Endothelial cell of umbilical vein (primary cell): ENCODE measurements at regions not wholly inside any gene's neighbourhood (a gene's known extent, or its start where the extent isn't known, plus 50 kb on each side); places are given as distances from the start of the nearest gene placed in this dataset.
"Not testable (repeated sequence)": the region's sequence is repeated elsewhere in the genome, so short reads cannot be mapped to it uniquely, and the experiment has no call there.

Source experiments
- BruUV-seq: library from RNA; stranded (reverse); fragments of 400-500 nt; replicated peaks from 2 replicates; lab custom pipeline; 2021; lab: Mats Ljungman, UMichigan
- CTCF ChIA-PET: fragments of 300-600, 350-600 bp; sonication (Branson Sonifier 250); formaldehyde crosslinking; loops from one replicate; lab custom pipeline; 2021; ENCODE audit warnings: antibody characterized with exemption, inconsistent platforms; lab: Charles Lee
- POLR2A ChIA-PET: fragments of 300-600, 350-600 bp; sonication (Branson Sonifier 250); formaldehyde crosslinking; loops from one replicate; lab custom pipeline; 2021; ENCODE audit warnings: antibody characterized with exemption, inconsistent platforms; lab: Charles Lee
- DNase-seq: peaks from one replicate; pipeline ENCODE4 v3.0.0-alpha.2; 2011; ENCODE audit warnings: low read depth, low spot score
- FAIRE-seq: peaks from 2 replicates; lab custom pipeline; 2011; peaks lifted over from hg19 to GRCh38; lab: Jason Lieb, UNC
- H2AFZ ChIP-seq: 2 replicates; pipeline ENCODE4 v1.6.0; 2012; ENCODE audit warnings: low read depth, low read length, control low read depth, inconsistent platforms
- H3K27ac ChIP-seq: 2 replicates; pipeline ENCODE4 v1.5.1; 2011; ENCODE audit warnings: low read depth, mild to moderate bottlenecking, control low read depth, low read length, moderate library complexity; ENCODE audit not compliant: insufficient read depth
- H3K27me3 ChIP-seq, 2 experiments: 2 replicates each; pipeline versions ENCODE4 v1.6.0 to v1.6.1; 2011; ENCODE audit warnings: low read length in 2 of 2, mixed read lengths in 1 of 2; ENCODE audit not compliant: control insufficient read depth in 2 of 2, insufficient read depth in 2 of 2
- H3K36me3 ChIP-seq, 2 experiments: 2 replicates in 1 of 2; 3 replicates in 1 of 2; pipeline ENCODE4 v1.5.1; 2011; ENCODE audit warnings: low read length in 2 of 2, mild to moderate bottlenecking in 1 of 2, moderate library complexity in 1 of 2; ENCODE audit not compliant: control insufficient read depth in 2 of 2, insufficient read depth in 2 of 2; ENCODE audit errors: extremely low read depth in 1 of 2
- H3K4me1 ChIP-seq: 3 replicates; pipeline ENCODE4 v1.5.1; 2011; ENCODE audit warnings: mild to moderate bottlenecking, low read length; ENCODE audit not compliant: control insufficient read depth, insufficient read depth; ENCODE audit errors: extremely low read depth
- H3K4me2 ChIP-seq: 2 replicates; pipeline ENCODE4 v1.6.1; 2011; ENCODE audit warnings: low read length, control low read depth, mixed read lengths; ENCODE audit not compliant: insufficient read depth
- H3K4me3 ChIP-seq, 3 experiments: fragments of 200-600 bp in 1 of 3; sonication (generic), shearing (Covaris generic) in 1 of 3; replicated peaks in 1 of 3; 2 replicates each; pipeline ENCODE4 v1.5.1; 2011 to 2016; ENCODE audit warnings: control low read depth in 3 of 3, low read length in 3 of 3, mild to moderate bottlenecking in 2 of 3, inconsistent platforms in 1 of 3, low read depth in 1 of 3, moderate library complexity in 1 of 3; ENCODE audit not compliant: insufficient read depth in 1 of 3
- H3K79me2 ChIP-seq: 2 replicates; pipeline ENCODE4 v1.6.0; 2012; ENCODE audit warnings: low read length, inconsistent platforms; ENCODE audit not compliant: control insufficient read depth, insufficient read depth
- H3K9ac ChIP-seq: replicated peaks from 2 replicates; pipeline ENCODE3; 2011; ENCODE audit warnings: low read length, control low read depth; ENCODE audit not compliant: insufficient read depth; ENCODE audit errors: extremely low read depth
- H3K9me1 ChIP-seq: replicated peaks from 3 replicates; pipeline ENCODE4 v1.6.0; 2011; ENCODE audit warnings: mild to moderate bottlenecking, low read length; ENCODE audit not compliant: control insufficient read depth, insufficient read depth; ENCODE audit errors: extremely low read depth
- H3K9me3 ChIP-seq: replicated peaks from 2 replicates; pipeline ENCODE4 v1.5.1; 2012; ENCODE audit warnings: low read length, inconsistent platforms; ENCODE audit not compliant: control insufficient read depth, insufficient read depth
- H4K20me1 ChIP-seq: replicated peaks from 2 replicates; pipeline ENCODE3; 2011; ENCODE audit warnings: mild to moderate bottlenecking, low read length; ENCODE audit not compliant: control insufficient read depth, insufficient read depth; ENCODE audit errors: extremely low read depth
- CTCF ChIP-seq, 2 donors: IDR thresholded peaks; 1 replicate in 1 of 2; 2 replicates in 1 of 2; pipeline ENCODE4 v1.5.1; 2011; ENCODE audit warnings: low read length in 2 of 2, mild to moderate bottlenecking in 2 of 2, moderate library complexity in 2 of 2, control low read depth in 1 of 2, inconsistent platforms in 1 of 2, low read depth in 1 of 2; ENCODE audit not compliant: insufficient read depth in 1 of 2; ENCODE audit errors: extremely low read depth in 1 of 2
- EZH2 ChIP-seq: IDR thresholded peaks from 2 replicates; pipeline ENCODE4 v1.6.1; 2012; ENCODE audit warnings: borderline replicate concordance, low read depth, mild to moderate bottlenecking, moderate library complexity, low read length, inconsistent platforms; ENCODE audit not compliant: severe bottlenecking
- FOS ChIP-seq: IDR thresholded peaks from 2 replicates; pipeline ENCODE4 v1.6.1; 2011; ENCODE audit warnings: mild to moderate bottlenecking, low read length, moderate library complexity, borderline replicate concordance; ENCODE audit not compliant: insufficient read depth
- GATA2 ChIP-seq: IDR thresholded peaks from 2 replicates; pipeline ENCODE4 v1.7.0; 2011; ENCODE audit warnings: low read depth, mild to moderate bottlenecking, moderate library complexity, mixed read lengths, low read length; ENCODE audit not compliant: insufficient read length, insufficient read depth
- JUN ChIP-seq: IDR thresholded peaks from 2 replicates; pipeline ENCODE4 v1.6.1; 2011; ENCODE audit warnings: borderline replicate concordance, low read depth; ENCODE audit not compliant: insufficient read length, insufficient read depth
- MAX ChIP-seq: IDR thresholded peaks from 2 replicates; pipeline ENCODE4 v1.6.1; 2011; ENCODE audit not compliant: insufficient read depth, insufficient read length
- MYC ChIP-seq: IDR thresholded peaks from one replicate; pipeline ENCODE4 v1.6.1; 2011; ENCODE audit warnings: mild to moderate bottlenecking, low read depth, low read length
- POLR2A ChIP-seq: IDR thresholded peaks from 2 replicates; pipeline ENCODE4 v1.6.1; 2012; ENCODE audit warnings: low read depth, mild to moderate bottlenecking, control low read depth, low read length
- POLR2AphosphoS5 ChIP-seq: IDR thresholded peaks from 2 replicates; pipeline ENCODE4 v1.6.1; 2012; ENCODE audit warnings: low read depth, mild to moderate bottlenecking, control low read depth, low read length, moderate library complexity; ENCODE audit not compliant: insufficient read depth
- dilution Hi-C: fragments of 300-500 bp; cut with MboI; formaldehyde crosslinking; loops from one replicate; pipeline ENCODE4 v1.15.0; 2019; ENCODE audit warnings: low sequenced_read_pairs; ENCODE audit not compliant: extremely low pct_ligation_motif_present
- intact Hi-C: fragments of 100-400 bp; cut with micrococcal nuclease; formaldehyde crosslinking; loops from one replicate; pipeline ENCODE4 v1.10.0; 2022

GRCh38 chr21:15631342-15631741, 98.4 kb upstream of the USP25 start:
- no peaks in the 10 kb centered on the region for H3K9me1 ChIP-seq
- intact Hi-C loops (no loop called here), dilution Hi-C loops (no loop called here)
- H3K79me2 ChIP-seq = no peaks in the 10 kb centered on the region
- H3K9ac ChIP-seq = no peak overlapping the region
- no peaks in the 10 kb centered on the region for H3K36me3 ChIP-seq
- no peak overlapping the region for H3K4me2 ChIP-seq
- ChIA-PET CTCF (no interaction called here), POLR2A (no interaction called here)
- BruUV-seq = no TSS peak
- no peaks in the 10 kb centered on the region for H3K4me1 ChIP-seq
- no peaks in the 10 kb centered on the region for H4K20me1 ChIP-seq
- no peak for FAIRE-seq
- no peak overlapping the region for H2AFZ ChIP-seq
- no peaks in the 10 kb centered on the region for H3K9me3 ChIP-seq
- H3K27me3 ChIP-seq = no peaks in the 10 kb centered on the region
- H3K27ac ChIP-seq = no peak overlapping the region
- TF ChIP-seq POLR2AphosphoS5 (no peak), MYC (no peak), CTCF (IDR thresholded peaks at IDR 0.05; ENCODE audit: extremely low read depth in 1 of 2, insufficient read depth in 1 of 2, low read depth in 1 of 2, low read length in 2 of 2) (no peak), JUN (peak; percentile 48), FOS (peak; percentile 49), GATA2 (no peak), EZH2 (no peak), POLR2A (no peak), MAX (no peak)
- H3K4me3 ChIP-seq = no peak overlapping the region
- DNase-seq = peak; percentile 38

GRCh38 chr21:15634541-15634940, 95.2 kb upstream of the USP25 start:
- POLR2A ChIA-PET, H3K27ac ChIP-seq, H3K4me2 ChIP-seq, H3K36me3 ChIP-seq, H3K27me3 ChIP-seq, FAIRE-seq, H3K9me1 ChIP-seq, dilution Hi-C loops, H3K9me3 ChIP-seq, intact Hi-C loops, H3K79me2 ChIP-seq, H3K4me3 ChIP-seq, H3K9ac ChIP-seq, H4K20me1 ChIP-seq, BruUV-seq, CTCF ChIA-PET, H2AFZ ChIP-seq, DNase-seq, H3K4me1 ChIP-seq: not testable (repeated sequence)
